ENCODE measurements at regions not wholly inside any gene's neighbourhood (a gene's known extent, or its start where the extent isn't known, plus 50 kb on each side); places are given as distances from the start of the nearest gene placed in this dataset.

DNA sequence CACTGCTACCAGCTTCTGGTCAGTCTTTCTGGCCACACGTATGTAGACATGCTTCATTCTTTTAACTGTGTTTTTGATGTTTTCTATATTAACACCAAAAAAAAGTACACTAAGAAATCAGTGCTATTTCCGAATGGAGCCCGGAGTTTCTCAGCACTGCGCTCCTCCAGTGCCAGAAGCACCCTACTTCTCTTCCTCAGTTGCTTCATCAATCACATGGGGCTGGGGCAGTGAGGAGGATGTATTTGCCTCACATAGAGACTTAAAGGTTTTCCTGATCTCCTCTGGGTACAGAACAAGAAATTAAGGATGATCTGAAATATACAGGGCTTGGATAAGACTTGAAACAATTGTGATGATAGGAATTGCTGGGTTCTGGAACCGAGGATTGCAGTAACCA is 148.0 kb downstream of the ERCC6L2 start:
- Mint-ChIP-seq H3K4me3 (peak overlapping the region in 9 of 10 donors; percentile 1 to 91 (median 86)), H3K9me3 (peaks cover 0 to 4% (median 0%) of the 10 kb centered on the region in 11 donors), H3K4me1 (peaks cover 43 to 66% (median 56%) of the 10 kb centered on the region in 7 donors), H3K36me3 (peaks cover 3 to 28% (median 5%) of the 10 kb centered on the region in 5 donors), H3K27ac (peak overlapping the region in 4 of 9 donors; percentile 7 to 90 (median 51)), H3K27me3 (peaks cover 8 to 49% (median 19%) of the 10 kb centered on the region in 5 donors)
- intact Hi-C loops (cut with micrococcal nuclease): loop anchor here in 1 of 2 donors (5.0 kb wide), 2 partner anchors 194 to 201 kb away; no protein-coding TSS in a partner anchor
- no peak for ATAC-seq
- no peak overlapping the region for H3K4me3 ChIP-seq (ENCODE audit: low read length)
- peaks cover 0 to 4% of the 10 kb centered on the region in 2 donors for H3K27me3 ChIP-seq (ENCODE audit: control insufficient read depth in 2 of 2, insufficient read depth in 2 of 2, low read length in 2 of 2)
- no peaks in the 10 kb centered on the region for H3K9me3 ChIP-seq (ENCODE audit: control insufficient read depth in 2 of 3, low read length in 3 of 3)
- ChIA-PET CTCF (no interaction called here), POLR2A (no interaction called here)
- no peak for DNase-seq
- H3K36me3 ChIP-seq (ENCODE audit: control insufficient read depth in 2 of 3, insufficient read depth in 3 of 3, low read length in 3 of 3): no peaks in the 10 kb centered on the region
- H3K4me1 ChIP-seq (ENCODE audit: control insufficient read depth in 2 of 2, insufficient read depth in 2 of 2, low read length in 2 of 2): peaks cover 19 to 22% of the 10 kb centered on the region in 2 donors
- H3K27ac ChIP-seq (ENCODE audit: low read depth, low read length): no peak overlapping the region

DNA sequence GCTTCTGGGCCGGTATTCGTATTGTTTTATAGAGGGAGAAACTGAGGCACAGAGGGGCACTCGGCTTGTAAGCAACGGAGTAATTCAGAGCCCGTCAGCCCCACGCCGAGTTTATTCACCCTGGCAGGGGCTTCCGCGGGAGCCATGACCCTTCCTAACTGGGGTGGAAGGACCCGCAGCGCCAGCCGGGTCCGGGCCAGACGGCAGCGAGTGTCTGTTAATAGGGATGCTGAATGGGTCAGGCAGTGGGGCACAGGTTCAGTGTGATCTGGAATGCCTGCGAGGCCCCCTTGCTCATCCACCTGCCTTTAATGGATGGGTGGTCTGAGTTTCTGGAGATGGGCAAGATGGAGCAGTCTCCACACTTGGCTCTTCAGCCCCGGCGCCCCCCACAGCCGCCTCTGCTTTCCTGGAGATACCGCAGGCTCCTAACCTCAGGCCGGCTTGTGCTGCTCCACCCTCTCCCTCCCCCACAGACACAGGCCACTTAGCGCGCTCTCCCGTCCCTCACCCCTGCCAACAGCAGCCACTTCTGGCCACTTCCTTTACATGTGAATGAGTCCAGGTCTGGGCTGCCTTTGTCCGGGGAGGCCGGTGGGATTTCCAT is 147.1 kb downstream of the ERCC6L2 start:
- H3K27ac ChIP-seq (ENCODE audit: low read depth, low read length): peak overlapping the region; percentile 37
- ATAC-seq (no peak), DNase-seq (peak in 1 of 9 donors; percentile 57)
- CTCF ChIA-PET: no interaction called here
- no peaks in the 10 kb centered on the region for H3K36me3 ChIP-seq (ENCODE audit: control insufficient read depth in 2 of 3, insufficient read depth in 3 of 3, low read length in 3 of 3)
- intact Hi-C loops (cut with micrococcal nuclease): loop anchor here in 1 of 2 donors (5.0 kb wide), 2 partner anchors 195 to 200 kb away; no protein-coding TSS in a partner anchor
- no peaks in the 10 kb centered on the region for H3K9me3 ChIP-seq (ENCODE audit: control insufficient read depth in 2 of 3, low read length in 3 of 3)
- POLR2A ChIA-PET: interaction anchor here (0.5 kb wide), 1 partner anchor 318 kb away, joined by 3 read pairs; no protein-coding TSS in a partner anchor
- H3K4me3 ChIP-seq (ENCODE audit: low read length): peak overlapping the region; percentile 41
- peaks cover 40 to 65% (median 54%) of the 10 kb centered on the region in 7 donors for H3K4me1 Mint-ChIP-seq
- no peaks in the 10 kb centered on the region for H3K27me3 ChIP-seq (ENCODE audit: control insufficient read depth in 2 of 2, insufficient read depth in 2 of 2, low read length in 2 of 2)
- peak overlapping the region; percentile 14 to 94 (median 68) for H3K27ac Mint-ChIP-seq
- peaks cover 0 to 6% (median 0%) of the 10 kb centered on the region in 11 donors for H3K9me3 Mint-ChIP-seq
- H3K4me1 ChIP-seq (ENCODE audit: control insufficient read depth in 2 of 2, insufficient read depth in 2 of 2, low read length in 2 of 2): peaks cover 19 to 22% of the 10 kb centered on the region in 2 donors
- peaks cover 0 to 40% (median 11%) of the 10 kb centered on the region in 5 donors for H3K27me3 Mint-ChIP-seq
- peaks cover 4 to 29% (median 8%) of the 10 kb centered on the region in 5 donors for H3K36me3 Mint-ChIP-seq
- peak overlapping the region; percentile 71 to 91 (median 85) for H3K4me3 Mint-ChIP-seq

DNA sequence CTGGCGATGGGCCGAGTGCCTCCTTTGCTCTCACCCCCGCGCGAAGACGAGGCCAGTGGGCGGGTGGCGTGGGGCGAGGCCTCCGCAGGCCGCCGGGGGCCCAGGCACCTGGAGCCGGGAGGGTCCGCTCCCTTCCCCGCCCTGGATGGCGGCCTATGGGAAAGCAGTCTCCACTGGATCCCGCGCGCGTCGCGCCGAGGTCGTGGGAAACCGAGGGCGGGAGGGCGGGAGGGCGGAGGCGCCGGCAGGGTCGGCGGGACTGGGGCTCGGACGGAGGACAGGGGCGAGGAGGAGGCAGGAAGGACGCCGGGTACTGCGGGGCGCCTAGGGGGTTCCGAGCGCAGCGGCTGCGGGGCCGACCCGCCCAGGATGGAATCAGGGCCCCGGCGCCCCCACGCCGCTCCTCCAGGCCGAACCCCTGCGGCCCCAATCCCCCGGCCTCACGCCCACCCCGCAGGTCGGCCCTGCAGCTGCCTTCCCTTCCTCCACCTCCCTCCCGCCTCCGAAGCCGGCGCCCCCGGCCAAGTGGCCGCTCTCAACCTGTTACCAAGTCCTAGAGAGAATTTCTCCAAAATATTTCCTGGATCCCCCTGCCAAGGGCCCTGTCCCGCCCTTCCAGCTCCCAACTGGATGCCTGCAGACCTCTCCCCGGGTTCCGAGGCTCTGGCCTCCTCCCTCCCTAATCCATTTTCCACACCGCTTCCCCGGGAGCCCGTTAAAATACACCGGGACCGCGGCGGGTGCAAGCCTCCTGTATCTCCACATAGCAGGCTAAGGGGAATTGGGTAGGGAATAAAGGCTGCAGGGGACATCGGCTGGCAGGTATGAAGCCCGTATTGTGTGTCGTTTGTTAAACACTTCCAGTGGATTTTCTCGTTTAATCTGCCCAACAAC is 146.3 kb downstream of the ERCC6L2 start:
- peaks cover 0 to 5% (median 0%) of the 10 kb centered on the region in 11 donors for H3K9me3 Mint-ChIP-seq

DNA sequence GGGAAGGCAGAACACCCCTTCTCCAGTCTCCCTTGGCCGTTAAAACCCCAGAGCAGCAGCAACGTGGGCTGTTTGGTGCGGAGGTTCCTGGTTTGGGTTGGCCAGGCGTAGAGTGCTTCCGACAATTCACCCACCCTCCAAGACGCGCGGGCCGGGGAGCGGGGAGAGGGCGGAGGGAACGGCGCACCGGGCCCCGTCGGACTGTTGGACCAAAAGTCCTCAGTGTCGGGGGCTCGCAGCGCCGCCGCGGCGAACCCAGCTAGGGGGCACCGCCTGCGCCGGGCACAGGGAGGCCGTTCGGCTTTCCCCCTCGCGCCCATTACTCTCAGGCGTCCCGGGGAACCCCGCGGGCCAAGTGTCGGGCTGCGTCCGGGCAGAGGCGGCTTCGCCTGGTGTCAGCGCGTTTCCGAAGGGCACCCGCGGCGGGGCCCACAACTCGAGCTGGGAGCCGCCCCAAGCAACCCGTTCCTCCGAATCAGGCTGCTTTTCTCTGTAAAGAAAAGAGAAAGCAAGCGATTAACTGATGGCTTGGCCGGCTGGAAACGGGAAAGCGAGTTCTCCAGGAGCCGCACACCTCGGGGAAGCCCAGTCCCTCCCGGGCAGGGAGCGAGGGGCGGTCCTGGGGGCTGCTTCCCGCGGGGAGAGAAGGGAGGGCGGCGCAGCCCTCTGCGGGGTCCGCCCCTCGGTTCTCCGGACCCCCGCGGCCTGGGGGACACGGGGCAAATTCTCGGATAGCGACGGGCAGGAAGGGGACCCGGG is 145.5 kb downstream of the ERCC6L2 start:
- peaks cover 47 to 74% (median 63%) of the 10 kb centered on the region in 7 donors for H3K4me1 Mint-ChIP-seq
- Histone ChIP-seq H3K9me3 (ENCODE audit: control insufficient read depth in 2 of 3, low read length in 3 of 3) (no peaks in the 10 kb centered on the region), H3K4me3 (ENCODE audit: low read length) (peak overlapping the region; percentile 61), H3K27me3 (ENCODE audit: control insufficient read depth in 2 of 2, insufficient read depth in 2 of 2, low read length in 2 of 2) (no peaks in the 10 kb centered on the region), H3K36me3 (ENCODE audit: control insufficient read depth in 2 of 3, insufficient read depth in 3 of 3, low read length in 3 of 3) (no peaks in the 10 kb centered on the region), H3K27ac (ENCODE audit: low read depth, low read length) (peak overlapping the region; percentile 72), H3K4me1 (ENCODE audit: control insufficient read depth in 2 of 2, insufficient read depth in 2 of 2, low read length in 2 of 2) (peaks cover 27 to 34% of the 10 kb centered on the region in 2 donors)
- ATAC-seq (peak; percentile 70), DNase-seq (peak in 8 of 9 donors; percentile 35 to 70 (median 44))
- H3K4me3 Mint-ChIP-seq: peak overlapping the region; percentile 71 to 91 (median 86)
- POLR2A ChIA-PET: no interaction called here
- peaks cover 0 to 31% (median 5%) of the 10 kb centered on the region in 5 donors for H3K27me3 Mint-ChIP-seq
- intact Hi-C loops (cut with micrococcal nuclease): loop anchor here (1.0 to 5.0 kb wide), 4 partner anchors 12 to 199 kb away; no protein-coding TSS in a partner anchor
- CTCF ChIA-PET: interaction anchor here (0.6 kb wide), 1 partner anchor 614 kb away, joined by 6 read pairs; no protein-coding TSS in a partner anchor
- H3K27ac Mint-ChIP-seq: peak overlapping the region; percentile 28 to 97 (median 70)
- peaks cover 0 to 4% (median 0%) of the 10 kb centered on the region in 11 donors for H3K9me3 Mint-ChIP-seq
- peaks cover 4 to 29% (median 9%) of the 10 kb centered on the region in 5 donors for H3K36me3 Mint-ChIP-seq

More for the DNA sequence above, 146.3 kb downstream of the ERCC6L2 start:
- Histone ChIP-seq H3K27ac (ENCODE audit: low read depth, low read length) (peak overlapping the region; percentile 72), H3K4me3 (ENCODE audit: low read length) (peak overlapping the region; percentile 61), H3K4me1 (ENCODE audit: control insufficient read depth in 2 of 2, insufficient read depth in 2 of 2, low read length in 2 of 2) (peaks cover 21 to 27% of the 10 kb centered on the region in 2 donors), H3K36me3 (ENCODE audit: control insufficient read depth in 2 of 3, insufficient read depth in 3 of 3, low read length in 3 of 3) (no peaks in the 10 kb centered on the region), H3K9me3 (ENCODE audit: control insufficient read depth in 2 of 3, low read length in 3 of 3) (no peaks in the 10 kb centered on the region), H3K27me3 (ENCODE audit: control insufficient read depth in 2 of 2, insufficient read depth in 2 of 2, low read length in 2 of 2) (no peaks in the 10 kb centered on the region)
- H3K36me3 Mint-ChIP-seq: peaks cover 4 to 30% (median 9%) of the 10 kb centered on the region in 5 donors
- intact Hi-C loops (cut with micrococcal nuclease): loop anchor here (1.0 to 5.0 kb wide), 4 partner anchors 12 to 199 kb away; no protein-coding TSS in a partner anchor
- H3K27ac Mint-ChIP-seq: peak overlapping the region; percentile 14 to 97 (median 68)
- no peak for DNase-seq
- ATAC-seq: peak; percentile 15
- H3K27me3 Mint-ChIP-seq: peaks cover 0 to 36% (median 10%) of the 10 kb centered on the region in 5 donors
- CTCF ChIA-PET: interaction anchor here (0.6 kb wide), 1 partner anchor 614 kb away, joined by 6 read pairs; no protein-coding TSS in a partner anchor
- H3K4me3 Mint-ChIP-seq: peak overlapping the region; percentile 71 to 91 (median 87)
- H3K4me1 Mint-ChIP-seq: peaks cover 43 to 71% (median 58%) of the 10 kb centered on the region in 7 donors
- POLR2A ChIA-PET: interaction anchor here (0.5 kb wide), 1 partner anchor 318 kb away, joined by 3 read pairs; no protein-coding TSS in a partner anchor

DNA sequence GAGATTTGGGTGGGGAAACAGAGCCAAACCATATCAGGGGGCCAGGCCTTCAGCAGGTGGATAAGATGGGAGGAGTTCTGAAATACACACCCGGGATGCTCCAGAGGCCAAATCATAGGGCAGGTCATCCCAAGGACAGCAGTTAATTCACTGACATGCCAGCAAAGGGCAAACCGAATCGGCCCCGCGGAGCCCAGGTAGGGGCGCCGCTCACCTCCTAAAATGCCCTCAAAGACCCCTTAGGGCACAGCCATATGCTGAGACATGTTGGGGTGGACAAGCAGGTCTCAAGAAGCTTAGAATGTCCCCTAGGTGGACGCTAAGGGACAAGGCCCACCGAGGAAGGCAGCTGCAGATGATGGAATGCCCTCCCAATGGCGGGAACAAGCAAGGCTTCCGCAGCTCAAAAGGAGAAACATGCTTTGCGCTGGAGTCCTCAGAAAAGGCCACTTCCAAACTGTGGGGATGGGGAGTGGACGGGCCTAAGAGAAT is 144.9 kb downstream of the ERCC6L2 start:
- CTCF ChIA-PET: no interaction called here
- no peaks in the 10 kb centered on the region for H3K36me3 ChIP-seq (ENCODE audit: control insufficient read depth in 2 of 3, insufficient read depth in 3 of 3, low read length in 3 of 3)
- no peak for ATAC-seq
- intact Hi-C loops (cut with micrococcal nuclease): loop anchor here in 1 of 2 donors (5.0 kb wide), 2 partner anchors 197 to 198 kb away; no protein-coding TSS in a partner anchor
- peaks cover 0 to 27% (median 4%) of the 10 kb centered on the region in 5 donors for H3K36me3 Mint-ChIP-seq
- peaks cover 0 to 25% (median 0%) of the 10 kb centered on the region in 5 donors for H3K27me3 Mint-ChIP-seq
- peaks cover 44 to 73% (median 61%) of the 10 kb centered on the region in 7 donors for H3K4me1 Mint-ChIP-seq
- H3K27me3 ChIP-seq (ENCODE audit: control insufficient read depth in 2 of 2, insufficient read depth in 2 of 2, low read length in 2 of 2): no peaks in the 10 kb centered on the region
- peak overlapping the region; percentile 61 for H3K4me3 ChIP-seq (ENCODE audit: low read length)
- peak overlapping the region; percentile 38 to 97 (median 64) for H3K27ac Mint-ChIP-seq
- peaks cover 0 to 4% (median 0%) of the 10 kb centered on the region in 11 donors for H3K9me3 Mint-ChIP-seq
- no peaks in the 10 kb centered on the region for H3K9me3 ChIP-seq (ENCODE audit: control insufficient read depth in 2 of 3, low read length in 3 of 3)
- H3K27ac ChIP-seq (ENCODE audit: low read depth, low read length): peak overlapping the region; percentile 72
- peak overlapping the region; percentile 71 to 91 (median 84) for H3K4me3 Mint-ChIP-seq
- DNase-seq: peak in 1 of 9 donors; percentile 7
- peaks cover 33 to 39% of the 10 kb centered on the region in 2 donors for H3K4me1 ChIP-seq (ENCODE audit: control insufficient read depth in 2 of 2, insufficient read depth in 2 of 2, low read length in 2 of 2)
- POLR2A ChIA-PET: no interaction called here

All from naive thymus-derived CD4-positive, alpha-beta T cell (primary cell).